ENCODE measurements at regions not wholly inside any gene's neighbourhood (a gene's known extent, or its start where the extent isn't known, plus 50 kb on each side); places are given as distances from the start of the nearest gene placed in this dataset.

DNA sequence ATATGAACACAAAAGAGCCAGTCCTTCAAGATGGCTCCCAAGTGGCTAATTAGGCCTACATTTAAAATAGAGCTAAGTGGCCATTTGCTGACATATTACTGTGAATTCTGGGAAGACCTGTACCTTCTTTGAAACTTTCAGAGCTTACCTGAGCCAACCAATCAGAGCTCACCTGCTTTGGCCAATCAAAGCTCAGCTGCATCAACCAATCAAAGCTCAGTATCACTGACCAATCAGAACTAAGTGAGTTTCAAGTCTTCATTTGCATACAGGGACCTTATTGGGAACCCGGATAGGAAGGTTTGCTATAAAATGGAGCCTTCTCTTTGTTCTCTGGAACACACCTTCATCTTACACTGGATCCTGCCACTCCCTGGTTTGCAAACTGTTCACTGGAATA lies 63.7 kb downstream of the FOXL1 start:
- TF ChIP-seq POLR2AphosphoS5 (IDR thresholded peaks at IDR 0.05; ENCODE audit: low read depth, low read length) (no peak), TAF1 (IDR thresholded peaks at IDR 0.05; ENCODE audit: borderline replicate concordance, insufficient read depth, low read length) (no peak), SIN3A (IDR thresholded peaks at IDR 0.05; ENCODE audit: borderline replicate concordance, insufficient read depth, low read length) (no peak), FOXP2 (optimal IDR thresholded peaks at IDR 0.05; ENCODE audit: borderline replicate concordance, extremely low read depth, extremely low read length, insufficient read depth) (no peak)
- TF ChIP-seq, protein P1, sequence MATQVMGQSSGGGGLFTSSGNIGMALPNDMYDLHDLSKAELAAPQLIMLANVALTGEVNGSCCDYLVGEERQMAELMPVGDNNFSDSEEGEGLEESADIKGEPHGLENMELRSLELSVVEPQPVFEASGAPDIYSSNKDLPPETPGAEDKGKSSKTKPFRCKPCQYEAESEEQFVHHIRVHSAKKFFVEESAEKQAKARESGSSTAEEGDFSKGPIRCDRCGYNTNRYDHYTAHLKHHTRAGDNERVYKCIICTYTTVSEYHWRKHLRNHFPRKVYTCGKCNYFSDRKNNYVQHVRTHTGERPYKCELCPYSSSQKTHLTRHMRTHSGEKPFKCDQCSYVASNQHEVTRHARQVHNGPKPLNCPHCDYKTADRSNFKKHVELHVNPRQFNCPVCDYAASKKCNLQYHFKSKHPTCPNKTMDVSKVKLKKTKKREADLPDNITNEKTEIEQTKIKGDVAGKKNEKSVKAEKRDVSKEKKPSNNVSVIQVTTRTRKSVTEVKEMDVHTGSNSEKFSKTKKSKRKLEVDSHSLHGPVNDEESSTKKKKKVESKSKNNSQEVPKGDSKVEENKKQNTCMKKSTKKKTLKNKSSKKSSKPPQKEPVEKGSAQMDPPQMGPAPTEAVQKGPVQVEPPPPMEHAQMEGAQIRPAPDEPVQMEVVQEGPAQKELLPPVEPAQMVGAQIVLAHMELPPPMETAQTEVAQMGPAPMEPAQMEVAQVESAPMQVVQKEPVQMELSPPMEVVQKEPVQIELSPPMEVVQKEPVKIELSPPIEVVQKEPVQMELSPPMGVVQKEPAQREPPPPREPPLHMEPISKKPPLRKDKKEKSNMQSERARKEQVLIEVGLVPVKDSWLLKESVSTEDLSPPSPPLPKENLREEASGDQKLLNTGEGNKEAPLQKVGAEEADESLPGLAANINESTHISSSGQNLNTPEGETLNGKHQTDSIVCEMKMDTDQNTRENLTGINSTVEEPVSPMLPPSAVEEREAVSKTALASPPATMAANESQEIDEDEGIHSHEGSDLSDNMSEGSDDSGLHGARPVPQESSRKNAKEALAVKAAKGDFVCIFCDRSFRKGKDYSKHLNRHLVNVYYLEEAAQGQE (IDR thresholded peaks at IDR 0.05; ENCODE audit: insufficient read depth in 1 of 2, low read depth in 2 of 2, low read length in 2 of 2): no peak
